Pancreas (tissue), 10 donors: ENCODE measurements at regions not wholly inside any gene's neighbourhood (a gene's known extent, or its start where the extent isn't known, plus 50 kb on each side); places are given as distances from the start of the nearest gene placed in this dataset.
A peak's percentile ranks its signal among the peaks of the same experiment; 100 is the strongest.
"Not testable (repeated sequence)": the region's sequence is repeated elsewhere in the genome, so short reads cannot be mapped to it uniquely, and the experiment has no call there.

Experiments used
- ATAC-seq, 4 donors: fragments of 200-7000 bp; cut with Tn5 transposase; one replicate each; pipeline versions ENCODE4 v1.8.0 to v1.9.1; 2020; ENCODE audit warnings: mild to moderate bottlenecking in 4 of 4, moderate library complexity in 4 of 4
- DNase-seq, 6 donors: peaks; one replicate each; pipeline ENCODE4 v3.0.0-alpha.2; 2020
- FAIRE-seq: peaks from 2 replicates; lab custom pipeline; 2012; peaks lifted over from hg19 to GRCh38; lab: Jason Lieb, UNC
- H3K27ac ChIP-seq, 4 donors: fragments of 200-600 bp; sonication (generic); 1 replicate in 3 of 4; 2 replicates in 1 of 4; pipeline versions ENCODE4 v1.5.0 to v1.8.0; 2020
- H3K27me3 ChIP-seq, 4 donors: fragments of 200-600 bp; one replicate each; pipeline ENCODE4 v1.8.0; 2021
- H3K36me3 ChIP-seq, 3 donors: fragments of 200-600 bp; sonication (generic) in 1 of 3; one replicate each; pipeline versions ENCODE4 v1.5.0 to v1.8.0; 2020 to 2021
- H3K4me1 ChIP-seq, 3 donors: fragments of 200-600 bp; one replicate each; pipeline ENCODE4 v1.8.0; 2021
- H3K4me3 ChIP-seq, 4 donors: fragments of 200-600 bp; sonication (generic) in 2 of 4; one replicate each; pipeline versions ENCODE4 v1.5.0 to v1.8.0; 2020 to 2021
- H3K9me3 ChIP-seq, 4 donors: fragments of 200-600 bp; one replicate each; pipeline ENCODE4 v1.8.0; 2021
- WGBS, 2 donors: extraction: QIAGEN DNeasy Blood & Tissue Kit; methylation state at CpG; one replicate each; pipeline ENCODE4 v1.1.7; 2013; 5-methylcytosine and 5-hydroxymethylcytosine counted together
- intact Hi-C, 3 donors: fragments of 100-400 bp; cut with DNase I; formaldehyde crosslinking; loops; one replicate each; pipeline versions ENCODE4 v1.11.1 to v1.14.2; 2022
- TF ChIP-seq, protein P1 (sequence below), 4 donors: fragments of 200-600 bp; sonication (generic) in 3 of 4; IDR thresholded peaks; one replicate each; pipeline versions ENCODE4 v1.5.0 to v1.8.0; 2021; ENCODE audit warnings: antibody characterized with exemption in 4 of 4
- donor health status: healthy with polysubstance abuse.
- donor health status: DM: no; HTN: no; CAD: no; lungs with moderate emphysema.
- donor health status: DM: no; HTN: no; CAD: no.
- donor health status: control.
- donor health status: control.
- donor health status: Bipolar disorder and iron deficiency.
- donor health status: DM: yes; HTN: yes; CAD: no.
- donor health status: DM: no; HTN: no; CAD: no.
- donor health status: DM: no; HTN: no; CAD: no.
- donor health status: DM: yes; HTN: yes; CAD: no.

GRCh38 chrX:67044866-67045265, 406.0 kb upstream of the EDA2R start:
- no peak for FAIRE-seq
- no peak overlapping the region for H3K4me3 ChIP-seq
- WGBS, 2 donors = 6 to 12% methylated on average over 2 of the region's 2 CpGs

DNA sequence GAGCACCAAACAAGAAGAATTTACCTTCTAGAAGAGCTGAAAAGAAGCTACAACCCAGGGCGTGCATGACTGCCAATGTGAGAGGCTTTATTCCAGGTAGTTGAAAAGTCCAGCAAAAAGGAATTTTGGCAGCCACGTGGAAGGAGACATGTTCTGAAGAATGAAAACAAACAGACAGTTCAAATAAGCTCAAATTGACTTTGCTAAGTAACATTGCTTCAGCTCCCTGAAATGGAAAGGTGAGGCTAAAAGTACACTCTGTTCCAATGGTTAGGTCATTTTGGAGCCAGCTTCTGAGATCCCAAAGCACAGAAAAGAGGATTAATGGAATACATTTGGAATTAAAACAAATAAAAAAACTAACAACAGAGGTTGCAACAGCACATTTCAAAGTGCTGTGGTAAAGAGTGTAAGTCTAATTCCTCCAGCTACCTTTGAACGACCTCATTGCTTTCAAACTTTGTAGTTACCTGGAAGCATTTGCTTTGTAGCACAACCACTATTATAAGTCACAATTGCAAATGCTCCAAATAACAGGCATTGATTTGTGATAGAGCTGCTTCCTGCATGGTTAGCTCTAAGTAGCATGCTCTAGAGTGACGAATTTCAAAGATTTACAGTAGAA, 405.3 kb upstream of the EDA2R start:
- TF ChIP-seq, protein P1, sequence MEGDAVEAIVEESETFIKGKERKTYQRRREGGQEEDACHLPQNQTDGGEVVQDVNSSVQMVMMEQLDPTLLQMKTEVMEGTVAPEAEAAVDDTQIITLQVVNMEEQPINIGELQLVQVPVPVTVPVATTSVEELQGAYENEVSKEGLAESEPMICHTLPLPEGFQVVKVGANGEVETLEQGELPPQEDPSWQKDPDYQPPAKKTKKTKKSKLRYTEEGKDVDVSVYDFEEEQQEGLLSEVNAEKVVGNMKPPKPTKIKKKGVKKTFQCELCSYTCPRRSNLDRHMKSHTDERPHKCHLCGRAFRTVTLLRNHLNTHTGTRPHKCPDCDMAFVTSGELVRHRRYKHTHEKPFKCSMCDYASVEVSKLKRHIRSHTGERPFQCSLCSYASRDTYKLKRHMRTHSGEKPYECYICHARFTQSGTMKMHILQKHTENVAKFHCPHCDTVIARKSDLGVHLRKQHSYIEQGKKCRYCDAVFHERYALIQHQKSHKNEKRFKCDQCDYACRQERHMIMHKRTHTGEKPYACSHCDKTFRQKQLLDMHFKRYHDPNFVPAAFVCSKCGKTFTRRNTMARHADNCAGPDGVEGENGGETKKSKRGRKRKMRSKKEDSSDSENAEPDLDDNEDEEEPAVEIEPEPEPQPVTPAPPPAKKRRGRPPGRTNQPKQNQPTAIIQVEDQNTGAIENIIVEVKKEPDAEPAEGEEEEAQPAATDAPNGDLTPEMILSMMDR (IDR thresholded peaks at IDR 0.05) = no peak
- no peak for DNase-seq
- no peaks in the 10 kb centered on the region for H3K4me1 ChIP-seq
- WGBS, 2 donors = 18 to 21% methylated on average over 4 of the region's 4 CpGs
- intact Hi-C loops = no loop called here
- FAIRE-seq = no peak
- H3K27me3 ChIP-seq = no peaks in the 10 kb centered on the region
- H3K36me3 ChIP-seq = no peaks in the 10 kb centered on the region
- ATAC-seq = peak in 1 of 4 donors; percentile 62
- no peak overlapping the region for H3K4me3 ChIP-seq
- H3K27ac ChIP-seq = no peak overlapping the region
- H3K9me3 ChIP-seq = no peaks in the 10 kb centered on the region

More at GRCh38 chrX:67044866-67045265, 406.0 kb upstream of the EDA2R start:
- TF ChIP-seq, protein P1 (IDR thresholded peaks at IDR 0.05) = no peak
- Histone ChIP-seq H3K27me3 (no peaks in the 10 kb centered on the region), H3K9me3 (no peaks in the 10 kb centered on the region), H3K27ac (no peak overlapping the region), H3K36me3 (no peaks in the 10 kb centered on the region), H3K4me1 (no peaks in the 10 kb centered on the region)
- ATAC-seq (no peak), DNase-seq (no peak)
- intact Hi-C loops = no loop called here

- whole genome bisulfite sequencing, 2 donors = 38 to 57% methylated on average over 1 of the region's 1 CpG
- intact Hi-C loops = no loop called here
- Histone ChIP-seq H3K27ac (no peak overlapping the region), H3K27me3 (no peaks in the 10 kb centered on the region), H3K4me3 (no peak overlapping the region), H3K36me3 (no peaks in the 10 kb centered on the region), H3K9me3 (no peaks in the 10 kb centered on the region), H3K4me1 (no peaks in the 10 kb centered on the region)
- FAIRE-seq = no peak
- TF ChIP-seq, protein P1 (IDR thresholded peaks at IDR 0.05) = no peak
- DNase-seq = no peak
- ATAC-seq = no peak
Observed at GRCh38 chrX:67004451-67004850, 365.6 kb upstream of the EDA2R start.

DNA sequence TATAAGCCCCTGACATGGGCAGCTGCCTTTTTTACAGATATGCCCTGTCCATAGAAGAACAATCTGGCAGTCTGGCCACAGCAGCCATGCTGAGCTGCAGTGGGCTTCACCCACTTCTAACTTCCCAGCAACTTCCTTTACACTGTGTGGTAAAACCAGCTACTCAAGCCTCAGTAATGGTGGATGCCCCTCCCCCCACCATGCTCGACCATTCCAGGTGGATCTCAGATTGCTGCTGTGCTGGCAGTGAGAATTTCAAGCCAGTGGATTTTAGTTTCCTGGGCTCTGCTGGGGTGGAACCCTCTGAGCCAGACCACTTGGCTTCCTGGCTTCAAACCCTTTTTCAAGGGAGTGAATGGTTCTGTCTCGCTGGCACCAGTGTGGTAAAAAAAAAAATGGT, 355.9 kb upstream of the EDA2R start:
- FAIRE-seq (no peak), ATAC-seq (no peak)
- WGBS, 2 donors = 13 to 31% methylated on average over 2 of the region's 2 CpGs

GRCh38 chrX:66992077-66992476, 353.2 kb upstream of the EDA2R start:
- H3K36me3 ChIP-seq, intact Hi-C loops, H3K27me3 ChIP-seq, H3K9me3 ChIP-seq, ATAC-seq, H3K27ac ChIP-seq, H3K4me3 ChIP-seq, DNase-seq, FAIRE-seq, H3K4me1 ChIP-seq: not testable (repeated sequence)
- WGBS, 2 donors = 55 to 56% methylated on average over 2 of the region's 2 CpGs

More for the DNA sequence above, 355.9 kb upstream of the EDA2R start:
- intact Hi-C loops = no loop called here
- no peak for DNase-seq
- no peaks in the 10 kb centered on the region for H3K9me3 ChIP-seq
- H3K36me3 ChIP-seq = no peaks in the 10 kb centered on the region
- H3K27ac ChIP-seq = no peak overlapping the region
- H3K27me3 ChIP-seq = peaks cover 0 to 9% (median 2%) of the 10 kb centered on the region in 4 donors
- TF ChIP-seq, protein P1 (IDR thresholded peaks at IDR 0.05) = no peak
- H3K4me3 ChIP-seq = no peak overlapping the region
- no peaks in the 10 kb centered on the region for H3K4me1 ChIP-seq
